AG09309 (cell line): ENCODE measurements at regions not wholly inside any gene's neighbourhood (a gene's known extent, or its start where the extent isn't known, plus 50 kb on each side); places are given as distances from the start of the nearest gene placed in this dataset.

Experiments
- DNase-seq: peaks from one replicate; pipeline ENCODE4 v3.0.0-alpha.2; 2010; ENCODE audit warnings: low read depth
- H3K4me3 ChIP-seq: 2 replicates; pipeline ENCODE4 v1.5.1; 2011; ENCODE audit warnings: mild to moderate bottlenecking, low read depth, low read length, moderate library complexity; ENCODE audit not compliant: control insufficient read depth
- CTCF ChIP-seq: IDR thresholded peaks from 2 replicates; pipeline ENCODE4 v1.5.1; 2011; ENCODE audit warnings: mild to moderate bottlenecking, low read depth, low read length, inconsistent platforms; ENCODE audit not compliant: insufficient read depth, control insufficient read depth; ENCODE audit errors: missing control alignments

DNA sequence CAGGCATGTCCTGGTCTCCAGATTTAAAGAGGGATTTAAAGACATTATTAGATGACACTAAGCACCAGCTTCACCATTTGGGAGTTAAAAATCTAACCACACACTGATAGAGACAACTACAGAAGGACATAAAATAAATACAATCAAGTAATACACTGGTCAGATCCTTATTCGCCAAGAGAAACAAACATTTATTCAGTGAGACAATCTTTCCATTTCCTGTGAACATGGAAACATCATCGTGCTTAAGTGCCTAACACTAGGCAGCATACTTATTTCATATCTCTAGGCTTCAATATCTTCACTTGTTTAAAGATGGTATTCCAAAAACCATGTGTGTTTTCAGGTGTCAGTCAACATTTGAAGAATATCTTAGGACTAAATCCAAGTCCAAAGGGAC, 103.6 kb downstream of the AREG start:
- no peak for DNase-seq
- no peak overlapping the region for H3K4me3 ChIP-seq
- TF ChIP-seq CTCF: no peak

GRCh38 chr4:74549936-74550335, 105.0 kb downstream of the AREG start:
- no peak overlapping the region for H3K4me3 ChIP-seq
- TF ChIP-seq CTCF: no peak
- no peak for DNase-seq

GRCh38 chr4:74555231-74555630, 110.3 kb downstream of the AREG start:
- no peak for DNase-seq
- no peak overlapping the region for H3K4me3 ChIP-seq
- TF ChIP-seq CTCF: no peak

GRCh38 chr4:74555843-74556242, 110.9 kb downstream of the AREG start:
- no peak for DNase-seq
- no peak for TF ChIP-seq CTCF
- H3K4me3 ChIP-seq: no peak overlapping the region

DNA sequence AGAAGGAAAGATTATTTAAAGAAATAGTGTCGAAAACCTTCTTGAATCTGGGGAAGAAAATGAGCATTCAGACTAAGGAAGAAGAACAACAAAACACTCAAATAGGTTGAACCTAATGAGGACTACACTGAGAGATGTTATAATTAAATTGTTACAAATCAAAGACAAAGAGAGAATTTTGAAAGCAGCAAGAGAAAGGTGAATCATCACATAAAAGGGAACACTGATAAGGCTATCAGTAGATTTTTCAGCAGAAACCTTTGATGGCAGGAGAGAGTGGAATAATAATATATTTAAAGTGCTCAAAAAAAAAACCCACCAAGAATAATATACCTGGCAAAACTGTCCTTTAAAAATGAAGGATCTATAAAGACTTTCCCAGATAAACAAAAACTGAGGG, 114.9 kb downstream of the AREG start:
- no peak for DNase-seq
- TF ChIP-seq CTCF: no peak
- no peak overlapping the region for H3K4me3 ChIP-seq

DNA sequence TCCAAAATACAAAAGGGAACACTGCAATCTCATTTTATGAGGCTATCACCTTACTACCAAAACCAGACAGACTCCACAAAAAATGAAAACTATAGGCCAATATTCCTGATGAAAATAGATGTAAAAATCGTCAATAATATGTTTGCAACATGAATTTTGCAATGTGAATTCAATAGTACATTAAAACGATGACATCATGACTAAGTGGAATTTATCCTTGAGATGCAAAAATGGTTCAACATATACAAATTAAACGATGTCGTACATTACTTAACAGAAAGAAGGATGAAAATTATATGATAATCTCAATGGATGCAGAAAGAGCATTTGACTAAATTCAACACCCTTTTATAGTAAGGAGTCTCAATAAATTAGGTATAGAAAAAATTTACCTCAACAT, 123.0 kb downstream of the AREG start:
- DNase-seq: no peak
- no peak overlapping the region for H3K4me3 ChIP-seq
- no peak for TF ChIP-seq CTCF

DNA sequence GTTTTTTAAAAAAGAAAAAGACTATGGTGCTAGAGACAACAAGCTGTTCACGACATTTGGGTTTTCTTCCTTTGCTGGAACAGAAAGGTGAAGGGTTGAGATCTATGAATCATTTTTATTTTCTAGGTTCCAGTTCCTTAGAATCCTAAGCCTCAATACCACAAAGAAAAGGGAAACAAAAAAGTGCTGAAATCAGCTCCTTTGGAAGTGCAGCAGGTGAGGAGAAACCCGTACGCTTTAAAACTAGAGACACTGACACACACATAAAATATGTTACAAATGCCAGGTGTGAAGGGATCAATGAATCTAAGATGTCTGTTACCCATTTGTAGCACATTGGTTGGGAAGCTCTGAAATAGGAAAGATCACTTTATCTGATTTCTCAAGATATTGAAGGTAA, 125.2 kb downstream of the AREG start:
- H3K4me3 ChIP-seq: no peak overlapping the region
- no peak for DNase-seq
- no peak for TF ChIP-seq CTCF
